SU-DHL-6 (cell line): ENCODE measurements at regions not wholly inside any gene's neighbourhood (a gene's known extent, or its start where the extent isn't known, plus 50 kb on each side); places are given as distances from the start of the nearest gene placed in this dataset.

Experiments used
- CTCF ChIP-seq: fragments of 200-600 bp; sonication (generic); IDR thresholded peaks from one replicate; pipeline ENCODE4 v1.5.1; 2017; ENCODE audit warnings: antibody characterized with exemption, mild to moderate bottlenecking, low read length, moderate library complexity; ENCODE audit not compliant: insufficient read depth, poor library complexity, severe bottlenecking
- EZH2phosphoT487 ChIP-seq: fragments of 200-600 bp; sonication (generic), shearing (Covaris generic); conservative IDR thresholded peaks from 2 replicates; pipeline ENCODE4 v1.6.1; 2018; ENCODE audit warnings: mild to moderate bottlenecking, antibody characterized with exemption, low read length, moderate library complexity, mixed read lengths

GRCh38 chr3:75395580-75396315 lies 268.4 kb upstream of the FRG2C start:
- no peak for TF ChIP-seq CTCF
- no peak for TF ChIP-seq EZH2phosphoT487
